NCI-H2081 (cell line): ENCODE measurements at regions not wholly inside any gene's neighbourhood (a gene's known extent, or its start where the extent isn't known, plus 50 kb on each side); places are given as distances from the start of the nearest gene placed in this dataset.
"Not testable (repeated sequence)": the region's sequence is repeated elsewhere in the genome, so short reads cannot be mapped to it uniquely, and the experiment has no call there.

Experiments
- DNase-seq, 2 experiments: peaks; one replicate each; lab custom pipeline; 2025; lab: John Stamatoyannopoulos, UW

GRCh38 chr14:22255017-22255950 is 333.7 kb downstream of the DAD1 start:
- no peak for DNase-seq

GRCh38 chr14:22252686-22253085 is 336.3 kb downstream of the DAD1 start:
- no peak for DNase-seq

GRCh38 chr14:22251090-22251489 is 337.9 kb downstream of the DAD1 start:
- DNase-seq: no peak

- no peak for DNase-seq
Measured at GRCh38 chr14:22249770-22250169, 339.3 kb downstream of the DAD1 start.

- no peak for DNase-seq
Measured at GRCh38 chr14:22243971-22244581, 344.9 kb downstream of the DAD1 start.

- DNase-seq: not testable (repeated sequence)
Measured at GRCh38 chr14:22238320-22238719, 350.7 kb downstream of the DAD1 start.

- DNase-seq: no peak
Measured at GRCh38 chr14:22233377-22233776, 355.6 kb downstream of the DAD1 start.

GRCh38 chr14:22232933-22233332 is 356.1 kb downstream of the DAD1 start:
- no peak for DNase-seq

- no peak for DNase-seq
Measured at GRCh38 chr14:22232486-22232885, 356.5 kb downstream of the DAD1 start.

- no peak for DNase-seq
Measured at GRCh38 chr14:22231018-22231417, 358.0 kb downstream of the DAD1 start.

- no peak for DNase-seq
Measured at GRCh38 chr14:22230517-22230916, 358.5 kb downstream of the DAD1 start.

- DNase-seq: no peak
Measured at GRCh38 chr14:22227084-22227483, 361.9 kb downstream of the DAD1 start.

- DNase-seq: no peak
Measured at GRCh38 chr14:22226381-22226780, 362.6 kb downstream of the DAD1 start.

GRCh38 chr14:22225516-22226140 is 363.4 kb downstream of the DAD1 start:
- DNase-seq: no peak

GRCh38 chr14:22221508-22221907 is 367.5 kb downstream of the DAD1 start:
- DNase-seq: no peak

- no peak for DNase-seq
Measured at GRCh38 chr14:22220427-22220826, 368.6 kb downstream of the DAD1 start.

- DNase-seq: no peak
Measured at GRCh38 chr14:22218728-22219127, 370.3 kb downstream of the DAD1 start.

- DNase-seq: no peak
Measured at GRCh38 chr14:22213120-22213519, 375.9 kb downstream of the DAD1 start.

GRCh38 chr14:22210906-22211305 is 378.1 kb downstream of the DAD1 start:
- no peak for DNase-seq

GRCh38 chr14:22210026-22210425 is 379.0 kb downstream of the DAD1 start:
- DNase-seq: no peak

GRCh38 chr14:22203036-22203435 is 386.0 kb downstream of the DAD1 start:
- DNase-seq: no peak

- no peak for DNase-seq
Measured at GRCh38 chr14:22202313-22202712, 386.7 kb downstream of the DAD1 start.
